GM18873 (cell line): ENCODE measurements at regions not wholly inside any gene's neighbourhood (a gene's known extent, or its start where the extent isn't known, plus 50 kb on each side); places are given as distances from the start of the nearest gene placed in this dataset.

Experiments
- ATAC-seq: cut with Tn5 transposase; IDR thresholded peaks from one replicate; pipeline ENCODE4 v1.9.1; 2021; ENCODE audit warnings: mild to moderate bottlenecking, moderate library complexity, moderate number of reproducible peaks; ENCODE audit not compliant: unreplicated experiment, low FRiP score

DNA sequence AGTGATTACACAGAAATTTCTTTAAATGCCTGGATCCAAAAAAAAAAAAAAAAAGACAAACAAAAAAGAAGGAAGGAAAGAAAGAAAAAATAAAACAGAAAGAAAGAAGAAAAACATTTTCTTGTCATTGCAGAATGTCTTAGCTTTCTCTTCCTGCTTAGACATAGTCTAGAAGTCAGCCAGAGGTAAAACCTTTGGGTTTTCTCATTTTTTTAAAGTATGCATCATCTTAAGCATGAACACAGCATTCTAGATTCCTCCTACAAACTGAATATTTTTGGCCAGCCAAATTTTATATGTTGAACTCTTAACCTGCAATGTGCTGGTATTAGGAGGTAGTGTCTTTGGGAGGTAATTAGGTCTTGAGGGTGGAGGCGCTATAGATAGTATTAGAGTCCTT is 243.9 kb downstream of the TRIB2 start:
- ATAC-seq = no peak

DNA sequence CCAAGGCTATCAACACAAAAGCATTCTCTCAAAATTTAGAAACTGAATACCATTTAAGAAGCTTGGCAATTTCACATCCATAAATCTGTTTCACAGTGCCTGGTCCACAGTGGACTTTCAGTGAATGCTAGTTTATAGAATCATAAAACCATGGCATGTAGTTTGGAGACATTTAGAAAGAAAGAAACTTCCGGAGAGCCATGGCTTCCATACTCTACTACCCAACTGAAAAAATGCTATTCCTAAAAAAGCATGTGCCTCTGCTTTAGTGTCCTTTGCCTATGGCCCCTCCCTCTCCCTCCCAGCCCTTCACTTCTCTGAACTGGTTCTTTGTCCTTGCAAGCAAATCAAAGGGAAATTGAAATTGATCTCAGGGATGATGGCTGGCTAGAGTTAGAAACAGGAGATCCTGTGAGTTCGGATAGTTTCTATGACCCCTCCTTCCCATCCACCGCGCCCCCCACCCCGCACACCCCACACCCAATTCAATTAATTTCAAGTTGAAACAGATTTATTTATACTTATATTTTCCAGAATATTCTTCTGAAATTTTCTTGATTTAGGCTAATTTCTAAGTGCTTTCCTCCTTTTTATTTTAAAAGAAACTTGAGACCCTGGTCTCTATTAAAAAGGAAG is 248.3 kb downstream of the TRIB2 start:
- ATAC-seq = no peak

DNA sequence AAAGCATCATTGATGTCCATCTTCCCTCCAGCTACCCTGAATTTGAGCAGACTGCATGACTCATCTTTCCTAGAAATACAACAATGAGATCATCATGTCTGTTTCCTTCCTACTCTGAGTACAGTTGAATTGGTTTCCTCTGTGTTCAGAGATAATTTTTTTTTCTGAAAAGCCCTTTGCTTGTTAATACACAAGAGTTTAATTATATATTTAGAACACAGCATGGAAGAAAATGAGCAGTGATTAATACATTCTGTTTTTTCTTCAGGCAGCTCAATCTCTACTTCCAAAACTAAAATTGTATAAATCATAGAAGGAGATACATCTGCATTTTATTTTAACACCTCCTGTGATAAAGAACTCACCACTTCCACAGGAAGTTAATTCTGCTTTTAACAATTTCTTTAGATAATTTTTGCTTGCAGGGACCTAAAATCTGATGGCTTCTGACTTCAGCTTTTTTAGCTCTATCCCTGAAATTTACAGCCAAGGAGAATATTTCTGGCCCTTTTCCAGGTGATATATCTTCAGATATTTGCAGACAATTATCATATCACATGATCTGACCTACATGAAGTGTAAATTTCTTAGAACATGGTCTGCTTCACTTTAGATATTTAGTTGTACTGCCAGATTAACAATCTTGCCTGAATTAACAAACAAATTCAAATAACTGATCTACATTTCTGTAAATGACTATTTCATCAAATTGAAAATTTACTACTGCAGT is 249.0 kb downstream of the TRIB2 start:
- no peak for ATAC-seq

DNA sequence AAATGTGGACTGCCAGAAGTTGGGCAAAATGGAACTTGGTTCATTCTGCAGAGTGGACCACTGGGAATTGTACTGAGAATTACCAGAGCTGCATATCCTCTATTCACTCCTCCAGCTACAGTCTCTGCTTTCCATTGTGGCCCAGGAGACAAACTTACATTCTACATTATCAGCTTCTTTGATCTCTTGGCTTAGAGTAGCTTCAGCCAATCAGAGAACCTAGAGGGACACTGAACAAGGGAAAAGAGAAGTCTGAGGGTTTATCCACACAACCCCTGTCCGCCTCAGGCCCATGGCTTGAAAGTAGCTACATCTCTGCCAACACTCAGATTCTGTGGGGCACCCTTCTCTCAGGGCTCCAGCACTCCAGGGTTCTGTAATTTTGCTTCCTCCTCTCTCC is 251.1 kb downstream of the TRIB2 start:
- no peak for ATAC-seq

DNA sequence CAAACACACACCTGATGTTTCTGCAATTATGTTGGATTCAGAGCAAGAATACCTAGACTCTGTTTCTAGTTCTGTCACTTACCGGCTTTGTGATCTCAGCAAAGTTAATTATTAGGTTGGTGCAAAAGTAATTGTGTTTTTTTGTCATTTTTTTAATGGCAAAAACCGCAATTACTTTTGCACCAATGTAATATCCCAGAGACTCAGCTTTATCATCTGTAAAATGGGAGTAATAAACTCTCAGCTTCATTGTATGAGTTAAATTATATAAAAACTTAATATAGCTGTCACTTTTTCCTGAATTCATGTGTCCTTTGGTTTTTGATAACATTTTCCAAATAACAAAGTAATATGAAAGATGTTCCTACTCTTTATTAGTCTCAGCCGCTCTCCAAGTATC is 251.7 kb downstream of the TRIB2 start:
- ATAC-seq = no peak

DNA sequence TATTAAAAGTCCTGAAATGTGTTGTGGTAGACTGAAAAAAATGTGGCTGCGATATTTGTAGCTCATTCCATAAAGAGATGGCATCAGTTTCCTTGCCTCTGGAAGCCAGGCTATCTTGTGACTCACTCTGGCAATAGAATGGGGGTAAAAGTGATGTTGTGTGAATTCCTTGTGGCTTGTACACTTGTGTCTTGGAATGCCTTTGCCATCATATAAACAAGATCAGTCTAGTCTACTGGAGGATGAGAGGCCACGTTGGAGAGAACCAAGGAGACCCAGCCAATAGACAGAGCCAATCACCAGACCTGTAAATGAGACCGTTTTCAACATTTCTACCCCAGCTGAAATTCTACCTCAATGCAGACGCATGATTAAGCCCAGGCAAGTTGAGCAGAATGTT is 254.1 kb downstream of the TRIB2 start:
- no peak for ATAC-seq

DNA sequence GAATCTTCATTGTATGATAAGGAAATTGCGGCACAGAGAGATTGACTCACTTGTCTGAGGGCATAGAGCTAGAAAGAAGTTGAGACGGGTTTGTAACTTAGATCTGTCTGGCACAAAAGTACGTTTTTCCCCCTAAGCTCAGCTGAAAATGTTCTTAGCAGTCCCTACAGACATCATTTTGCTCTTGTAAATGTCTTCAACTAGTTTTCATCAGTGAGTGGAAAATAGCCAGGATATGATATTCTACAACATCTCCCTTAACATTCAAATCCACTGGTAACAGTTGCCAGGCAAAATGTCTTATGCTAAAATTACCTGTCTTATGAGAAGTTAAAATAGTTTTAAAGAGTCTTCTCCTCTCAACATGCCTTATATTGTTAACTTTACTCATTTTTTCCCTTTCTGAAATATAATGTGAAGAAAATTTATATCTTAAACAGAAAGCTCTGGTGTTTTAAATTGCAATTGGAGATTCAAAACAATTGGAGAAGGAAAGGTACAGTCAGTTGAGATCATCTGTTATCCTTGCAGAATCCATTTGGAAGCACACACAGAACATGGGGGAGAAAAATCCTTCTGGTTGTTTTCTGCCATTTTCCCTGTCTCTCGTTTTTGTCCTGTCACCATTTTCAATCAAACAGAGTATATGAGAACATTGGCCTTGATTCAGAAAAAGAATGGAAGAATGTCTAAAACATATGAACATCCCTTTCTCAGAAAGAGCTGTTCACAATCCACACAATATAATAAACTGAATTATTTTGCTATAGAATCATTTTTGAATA is 255.0 kb downstream of the TRIB2 start:
- no peak for ATAC-seq

DNA sequence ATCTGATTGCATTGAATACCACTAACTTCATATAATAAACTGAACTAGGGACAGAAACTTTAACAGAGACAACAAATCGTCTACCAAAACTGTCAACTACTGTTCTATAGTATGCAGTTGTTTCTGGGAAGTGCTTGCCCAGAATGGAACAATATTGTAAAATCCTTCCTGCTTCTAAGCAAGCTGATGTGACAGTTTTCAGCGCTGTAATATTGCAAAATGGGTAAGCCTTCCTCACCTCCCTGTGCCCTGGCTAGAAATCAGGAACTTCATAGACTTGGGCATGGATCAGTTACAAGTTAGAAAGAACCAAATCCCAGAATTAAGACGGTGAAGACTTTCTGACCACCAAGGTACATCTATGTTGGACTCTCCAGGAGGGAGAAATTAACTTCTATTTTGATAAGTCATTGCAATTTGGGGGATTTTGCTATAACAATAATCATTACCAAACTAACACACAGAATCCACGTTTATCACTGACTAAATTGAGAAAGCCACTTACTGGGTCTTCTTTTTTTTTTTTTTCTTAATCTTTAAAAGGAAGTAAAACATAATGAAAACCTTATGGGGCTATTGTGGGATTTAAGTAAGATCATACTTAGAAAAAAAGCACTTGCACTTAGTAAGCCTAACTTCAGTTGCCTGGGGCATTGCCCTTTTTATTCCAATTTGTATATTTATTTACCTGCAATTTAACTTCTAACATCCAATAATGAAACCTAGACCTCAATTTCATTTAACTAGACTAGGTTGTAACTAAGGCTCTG is 261.5 kb downstream of the TRIB2 start:
- ATAC-seq = no peak

DNA sequence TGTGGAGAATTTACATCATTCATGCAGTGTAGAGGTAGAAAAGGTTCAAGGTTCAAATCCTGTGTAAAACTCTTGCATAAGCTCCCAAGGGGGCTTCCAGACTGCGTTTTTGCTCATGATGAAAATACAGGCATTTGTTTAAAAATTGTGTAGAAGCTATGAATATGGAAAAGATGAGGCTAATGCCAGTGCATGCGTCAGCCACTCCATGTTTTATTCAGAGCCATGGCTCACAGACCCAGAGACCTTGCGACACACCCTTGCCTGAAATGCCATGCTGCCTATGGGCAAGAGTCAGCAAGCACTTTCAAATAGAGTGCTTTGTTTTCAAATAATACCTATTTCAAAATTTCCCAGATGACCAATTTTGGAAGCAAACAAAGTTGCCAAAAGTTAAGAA is 262.3 kb downstream of the TRIB2 start:
- no peak for ATAC-seq

DNA sequence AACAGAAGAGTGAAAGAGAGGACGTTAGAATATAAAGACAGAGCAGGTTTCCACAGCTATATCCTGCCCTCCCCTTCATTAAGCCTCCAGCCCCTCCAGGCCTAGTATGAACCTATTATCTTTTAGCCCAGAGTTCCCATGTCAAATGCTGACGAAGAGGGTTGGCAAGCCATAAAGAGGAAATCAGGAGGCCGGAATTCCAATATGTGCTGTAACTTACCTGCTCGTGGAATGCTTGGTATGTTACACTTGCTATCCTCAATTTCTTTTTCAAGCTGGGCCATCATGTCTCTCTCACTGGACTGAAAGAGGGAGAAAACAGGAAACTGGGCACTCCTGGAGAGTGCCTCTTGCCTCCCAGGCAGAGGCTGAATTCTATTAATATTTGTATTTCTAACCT is 264.1 kb downstream of the TRIB2 start:
- no peak for ATAC-seq

DNA sequence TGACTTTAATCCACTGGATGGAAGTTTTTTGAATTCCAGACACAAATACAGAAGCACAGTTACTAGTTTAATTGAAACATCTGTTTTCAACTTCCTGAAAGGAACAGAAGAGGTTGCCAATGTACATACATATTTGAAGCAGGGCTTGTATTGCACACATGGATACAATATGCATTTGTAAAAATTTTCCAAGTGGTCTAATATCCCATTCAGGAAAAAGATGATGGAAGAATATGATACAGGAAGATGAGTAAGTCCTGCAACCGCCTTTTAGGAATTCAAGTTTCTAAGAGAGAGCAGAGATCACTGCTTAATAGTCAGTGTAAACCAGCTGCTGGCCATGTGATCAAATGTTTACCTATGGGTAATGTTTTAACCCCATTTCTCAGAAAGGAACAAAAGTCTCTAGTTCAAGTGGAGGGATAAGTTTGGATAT is 265.4 kb downstream of the TRIB2 start:
- ATAC-seq = no peak

DNA sequence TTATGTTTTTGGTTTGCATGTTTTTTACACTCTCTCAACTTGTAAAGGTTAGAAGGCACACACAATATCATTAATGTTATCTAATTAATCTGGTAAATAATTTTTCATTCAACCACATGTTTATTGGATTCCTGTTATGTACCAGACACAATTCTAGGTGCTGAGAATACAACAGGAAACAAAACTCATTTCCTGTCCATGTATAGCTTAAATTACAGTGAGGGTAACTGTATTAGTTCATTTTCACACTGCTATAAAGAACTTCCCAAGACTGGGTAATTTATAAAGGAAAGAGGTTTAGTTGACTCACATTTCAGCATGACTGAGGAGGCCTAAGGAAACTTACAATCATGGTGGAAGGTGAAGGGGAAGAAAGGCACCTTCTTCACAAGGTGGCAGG is 270.5 kb downstream of the TRIB2 start:
- no peak for ATAC-seq

DNA sequence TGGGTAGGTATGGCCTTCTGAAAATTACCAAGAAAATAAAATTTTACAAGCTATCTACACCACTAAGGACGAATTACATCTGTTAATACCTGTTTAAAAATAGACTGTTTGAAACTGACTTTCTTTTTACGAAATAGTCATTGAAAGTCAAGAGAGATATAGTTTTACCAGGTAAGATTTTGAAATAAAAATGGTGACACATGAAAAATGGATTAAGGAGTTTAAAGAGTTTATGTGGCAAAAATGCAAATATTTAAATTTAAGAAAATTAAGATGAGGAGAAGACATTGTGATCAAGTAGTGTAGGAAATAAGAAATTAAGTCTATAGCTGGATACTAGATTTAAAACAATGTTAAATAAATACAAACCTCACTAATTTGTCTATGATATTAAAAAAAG is 271.5 kb downstream of the TRIB2 start:
- ATAC-seq = no peak

DNA sequence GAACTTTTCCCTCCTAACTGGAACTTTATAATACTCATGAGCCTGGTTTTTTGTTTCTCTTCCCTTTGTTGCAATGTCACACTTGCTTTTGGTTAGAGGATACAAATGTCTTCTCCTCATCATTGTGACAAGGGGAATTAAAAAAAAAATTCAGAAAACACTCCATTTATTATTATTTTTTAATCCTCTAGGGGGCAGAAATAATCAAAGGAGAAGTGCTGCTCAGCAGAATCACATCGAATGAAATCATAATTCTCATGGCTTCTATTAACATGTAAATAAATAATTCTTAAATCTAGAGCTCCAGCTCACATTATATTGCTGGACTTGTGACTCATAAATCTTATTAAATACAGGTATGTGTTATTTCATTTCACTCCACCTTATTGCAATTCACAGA is 273.8 kb downstream of the TRIB2 start:
- ATAC-seq = no peak

DNA sequence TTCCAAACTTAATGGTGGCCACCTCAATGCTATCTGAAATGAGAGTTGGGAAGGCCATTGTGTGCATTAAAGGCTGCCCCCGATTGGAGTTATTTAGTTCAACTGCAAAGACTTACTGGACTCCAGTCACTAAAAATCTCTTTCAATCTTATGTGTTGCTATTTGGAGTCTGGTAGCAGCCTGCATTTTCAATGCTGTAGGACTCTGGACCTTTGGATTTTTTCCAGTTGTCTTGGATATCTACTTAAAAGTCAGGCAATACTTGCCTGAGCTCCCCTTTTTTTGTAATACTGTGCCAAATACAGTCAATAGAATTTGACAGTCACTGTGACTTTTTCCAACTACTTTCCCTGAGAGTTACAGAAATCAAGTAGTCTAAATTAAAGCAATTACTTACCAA is 281.9 kb downstream of the TRIB2 start:
- ATAC-seq = no peak

DNA sequence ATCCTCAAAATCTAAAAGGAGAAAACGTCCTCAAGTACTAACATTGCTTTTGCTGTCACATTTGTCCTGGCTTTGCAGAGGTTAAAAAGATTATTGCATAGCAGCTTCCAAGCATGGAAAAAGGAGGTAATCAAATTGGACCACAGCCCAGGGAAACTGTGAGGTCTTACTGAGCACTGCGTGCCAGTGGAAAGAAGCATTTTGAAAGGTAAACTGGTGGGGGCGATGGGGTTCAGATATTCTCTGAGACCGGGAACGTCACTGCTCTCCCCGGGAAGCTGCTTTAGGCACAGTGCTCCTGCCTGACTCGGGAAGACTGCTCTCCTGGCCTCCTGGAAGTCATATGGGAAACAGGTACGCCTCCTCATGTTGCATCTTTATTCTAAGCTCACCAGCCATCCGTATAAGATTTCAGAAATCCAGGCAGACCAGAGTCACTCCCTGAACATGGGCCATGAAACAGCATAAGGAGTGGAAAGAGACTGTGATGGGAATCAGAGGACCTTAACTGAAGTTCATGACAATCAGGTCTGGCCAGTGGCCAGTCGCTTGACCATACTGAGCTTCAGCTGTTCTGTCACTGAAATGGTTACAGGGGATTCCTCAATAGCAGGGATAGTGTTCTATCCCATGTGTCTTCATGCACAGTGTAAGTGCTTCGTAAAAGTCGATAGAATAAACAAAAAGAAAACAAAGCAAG is 284.1 kb downstream of the TRIB2 start:
- ATAC-seq = no peak

DNA sequence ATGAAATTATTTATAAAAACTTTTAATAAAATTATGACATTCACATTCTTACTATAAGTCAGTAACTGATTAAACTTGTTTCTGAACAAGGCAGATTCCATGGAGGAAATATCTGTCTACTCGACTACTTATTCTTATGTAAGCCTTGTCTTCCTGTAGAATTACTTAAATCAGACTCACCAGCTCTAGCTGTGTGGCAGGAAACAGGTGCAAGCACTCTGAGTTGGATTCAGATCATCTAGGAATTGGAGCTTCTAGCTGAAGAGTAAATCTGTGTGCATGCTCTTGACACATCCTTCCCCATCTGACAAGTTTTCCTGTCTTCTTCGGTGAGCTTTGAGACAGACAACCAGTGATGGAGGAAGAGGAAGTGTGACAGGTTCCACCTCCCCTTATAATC is 284.7 kb downstream of the TRIB2 start:
- ATAC-seq = no peak

DNA sequence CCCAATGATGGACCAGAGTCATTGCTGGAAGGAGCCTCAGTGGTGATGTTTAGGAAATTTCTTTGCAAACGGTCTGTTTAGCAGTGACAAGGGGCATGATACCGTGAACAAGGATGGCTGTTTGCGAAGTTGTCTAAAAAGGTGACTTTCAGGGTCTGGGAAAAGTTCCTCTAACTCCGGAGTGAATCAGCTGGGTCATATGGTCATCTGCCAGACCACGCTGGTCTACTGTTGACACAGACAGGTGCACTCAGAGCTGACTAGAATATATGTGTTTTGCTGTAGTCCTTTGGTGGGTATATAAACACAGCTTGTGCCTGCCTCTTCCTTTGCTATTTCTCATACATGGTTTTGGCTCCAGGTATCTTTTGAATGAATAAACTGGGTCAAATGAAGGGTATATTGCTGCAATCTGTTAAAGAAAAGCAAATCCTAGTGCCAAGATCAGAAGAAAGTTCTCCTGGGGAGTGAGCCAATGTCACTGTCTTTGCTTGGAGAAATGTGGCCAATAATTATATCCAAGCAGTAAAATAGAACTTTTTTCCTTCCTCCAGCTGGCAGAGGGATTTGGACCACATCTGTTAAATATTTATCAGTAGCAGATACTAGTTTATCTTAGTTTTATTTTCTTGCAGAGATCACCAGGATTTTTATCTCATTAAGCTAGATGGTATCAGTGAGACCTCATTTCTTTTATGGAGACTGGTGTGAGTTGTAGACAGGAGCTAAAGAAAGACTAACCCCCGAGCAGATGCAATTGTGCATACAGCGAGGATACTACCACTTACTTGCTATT is 286.0 kb downstream of the TRIB2 start:
- ATAC-seq = no peak

DNA sequence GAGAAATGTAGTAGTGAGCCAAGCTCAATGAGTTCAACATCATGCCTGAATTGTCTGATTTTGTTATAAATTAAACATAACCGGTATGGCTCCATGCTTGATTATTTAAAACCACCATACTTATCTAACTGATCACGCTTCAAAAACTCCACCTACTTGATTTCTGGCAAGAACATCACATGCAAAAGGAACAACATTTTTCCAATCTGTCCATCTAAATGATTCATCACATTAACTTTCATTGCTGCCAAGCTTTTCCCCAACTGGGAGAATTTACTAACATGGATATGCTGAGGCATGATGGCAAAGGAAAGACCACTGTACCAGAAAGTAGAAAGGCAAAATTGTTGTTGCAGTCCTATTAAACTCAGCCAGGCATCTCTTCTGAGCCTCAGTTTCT is 286.8 kb downstream of the TRIB2 start:
- ATAC-seq = no peak

DNA sequence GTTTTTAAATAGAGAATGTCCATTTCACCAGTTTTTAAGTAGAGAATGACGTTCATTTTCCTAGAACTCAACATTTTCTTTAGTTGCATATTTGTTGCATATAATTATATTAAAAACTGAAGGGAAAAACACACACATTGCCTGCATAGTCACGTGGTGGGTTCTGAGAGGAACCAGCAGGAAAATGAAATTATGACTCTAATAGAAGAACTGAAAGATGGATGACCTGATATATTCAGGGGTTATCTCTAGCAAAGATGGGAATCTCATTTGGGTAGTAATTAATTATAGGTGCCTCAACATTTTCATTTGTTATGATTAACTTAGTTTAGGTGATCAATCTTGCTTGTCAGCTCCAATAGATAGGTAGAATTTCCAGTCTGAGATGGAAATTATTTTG is 288.3 kb downstream of the TRIB2 start:
- ATAC-seq = no peak
